NCI-H2107 treated with DMSO at 0.1 percent for 48 hours (cell line): ENCODE measurements at regions not wholly inside any gene's neighbourhood (a gene's known extent, or its start where the extent isn't known, plus 50 kb on each side); places are given as distances from the start of the nearest gene placed in this dataset.

ENCODE experiments used
- DNase-seq: peaks from one replicate; lab custom pipeline; 2025; ENCODE audit not compliant: unreplicated experiment; lab: John Stamatoyannopoulos, UW

GRCh38 chr1:10896673-10897072 is 100.2 kb upstream of the CASZ1 start:
- no peak for DNase-seq

- DNase-seq = no peak
Observed at GRCh38 chr1:10897321-10897980, 101.0 kb upstream of the CASZ1 start.

- DNase-seq = no peak
Observed at GRCh38 chr1:10897981-10898728, 101.7 kb upstream of the CASZ1 start.

GRCh38 chr1:10898921-10899320 is 102.5 kb upstream of the CASZ1 start:
- DNase-seq = no peak

GRCh38 chr1:10899490-10900250 is 103.2 kb upstream of the CASZ1 start:
- no peak for DNase-seq

GRCh38 chr1:10900251-10900651 is 103.8 kb upstream of the CASZ1 start:
- no peak for DNase-seq

- DNase-seq = no peak
Observed at GRCh38 chr1:10900691-10901090, 104.2 kb upstream of the CASZ1 start.

GRCh38 chr1:10901091-10901890 is 104.8 kb upstream of the CASZ1 start:
- peak; percentile 55 for DNase-seq

GRCh38 chr1:10901891-10902805 is 105.7 kb upstream of the CASZ1 start:
- no peak for DNase-seq

GRCh38 chr1:10903421-10903820 is 107.0 kb upstream of the CASZ1 start:
- no peak for DNase-seq

GRCh38 chr1:10903821-10904220 is 107.4 kb upstream of the CASZ1 start:
- DNase-seq = no peak

- no peak for DNase-seq
Observed at GRCh38 chr1:10904396-10905358, 107.8 kb upstream of the TARDBP start.

- DNase-seq = no peak
Observed at GRCh38 chr1:10905841-10906655, 106.4 kb upstream of the TARDBP start.

- no peak for DNase-seq
Observed at GRCh38 chr1:10906866-10907519, 105.5 kb upstream of the TARDBP start.

GRCh38 chr1:10908266-10908665 is 104.2 kb upstream of the TARDBP start:
- no peak for DNase-seq

GRCh38 chr1:10909697-10910680 is 102.5 kb upstream of the TARDBP start:
- DNase-seq = no peak
